ENCODE measurements at regions not wholly inside any gene's neighbourhood (a gene's known extent, or its start where the extent isn't known, plus 50 kb on each side); places are given as distances from the start of the nearest gene placed in this dataset.

GRCh38 chr16:5309946-5310611 lies 212.5 kb upstream of the EEF2KMT start:
- TF ChIP-seq L3MBTL2 (conservative IDR thresholded peaks at IDR 0.05) (no peak), SP1 (IDR thresholded peaks at IDR 0.05) (no peak), FOXK2 (IDR thresholded peaks at IDR 0.05) (no peak), PKNOX1 (IDR thresholded peaks at IDR 0.05) (no peak), TARDBP (IDR thresholded peaks at IDR 0.05) (no peak), FOXA1 (IDR thresholded peaks at IDR 0.05) (no peak), ELF4 (IDR thresholded peaks at IDR 0.05) (no peak), FOXM1 (IDR thresholded peaks at IDR 0.05; ENCODE audit: borderline replicate concordance) (no peak), CTBP1 (IDR thresholded peaks at IDR 0.05; ENCODE audit: borderline replicate concordance) (no peak), NFRKB (IDR thresholded peaks at IDR 0.05) (no peak), ZNF384 (IDR thresholded peaks at IDR 0.05) (no peak), BHLHE40 (IDR thresholded peaks at IDR 0.05; ENCODE audit: borderline replicate concordance) (no peak), SUZ12 (IDR thresholded peaks at IDR 0.05) (no peak)
